Esophagus muscularis mucosa (tissue), 4 donors: ENCODE measurements at regions not wholly inside any gene's neighbourhood (a gene's known extent, or its start where the extent isn't known, plus 50 kb on each side); places are given as distances from the start of the nearest gene placed in this dataset.

Experiments used
- DNase-seq: peaks from one replicate; pipeline ENCODE4 v3.0.0-alpha.2; 2017; ENCODE audit errors: extremely low spot score
- H3K27ac ChIP-seq, 4 donors: fragments of 200-600 bp; sonication (generic); replicated peaks in 1 of 4; 1 replicate in 3 of 4; 2 replicates in 1 of 4; pipeline ENCODE4 v1.5.1; 2016 to 2019; ENCODE audit warnings: mild to moderate bottlenecking in 1 of 4
- H3K27me3 ChIP-seq, 4 donors: fragments of 200-600 bp; sonication (generic); one replicate each; pipeline versions ENCODE4 v1.5.1 to v1.6.0; 2016 to 2019
- H3K36me3 ChIP-seq, 4 donors: fragments of 200-600 bp; sonication (generic); one replicate each; pipeline ENCODE4 v1.5.1; 2016 to 2019
- H3K4me1 ChIP-seq, 4 donors: fragments of 200-600 bp; sonication (generic); one replicate each; pipeline ENCODE4 v1.5.1; 2016 to 2019
- H3K4me3 ChIP-seq, 4 donors: fragments of 200-600 bp; sonication (generic); 1 replicate in 2 of 4; 2 replicates in 2 of 4; pipeline ENCODE4 v1.5.1; 2016 to 2019; ENCODE audit warnings: mild to moderate bottlenecking in 4 of 4, moderate library complexity in 1 of 4
- H3K9me3 ChIP-seq, 4 donors: fragments of 200-600 bp; sonication (generic); 1 replicate in 3 of 4; 2 replicates in 1 of 4; pipeline ENCODE4 v1.5.1; 2016 to 2019
- EP300 ChIP-seq: sonication (generic); formaldehyde crosslinking; IDR thresholded peaks from one replicate; pipeline ENCODE4 v1.6.1; 2017; ENCODE audit warnings: antibody characterized with exemption
- POLR2A ChIP-seq: fragments of 450-650 bp; IDR thresholded peaks from one replicate; pipeline ENCODE4 v1.6.1; 2017; ENCODE audit warnings: antibody characterized with exemption, moderate library complexity, mild to moderate bottlenecking, low read depth
- POLR2AphosphoS5 ChIP-seq, 2 donors: sonication (generic); formaldehyde crosslinking; IDR thresholded peaks; one replicate each; pipeline ENCODE4 v1.6.1; 2017; ENCODE audit warnings: antibody characterized with exemption in 2 of 2
- WGBS: methylation state at CpG from one replicate; pipeline ENCODE4 v1.1.5; 2018; 5-methylcytosine and 5-hydroxymethylcytosine counted together
- intact Hi-C: fragments of 100-400 bp; cut with DNase I; formaldehyde crosslinking; loops from one replicate; pipeline ENCODE4 v1.15.1; 2023
- TF ChIP-seq, protein P1 (sequence below), 3 experiments: fragments of 200-600 bp in 2 of 3; fragments of 450-650 bp in 1 of 3; sonication (generic) in 2 of 3; IDR thresholded peaks; one replicate each; pipeline ENCODE4 v1.5.1; 2017 to 2019; ENCODE audit warnings: antibody characterized with exemption in 3 of 3, mild to moderate bottlenecking in 2 of 3, moderate library complexity in 1 of 3

DNA sequence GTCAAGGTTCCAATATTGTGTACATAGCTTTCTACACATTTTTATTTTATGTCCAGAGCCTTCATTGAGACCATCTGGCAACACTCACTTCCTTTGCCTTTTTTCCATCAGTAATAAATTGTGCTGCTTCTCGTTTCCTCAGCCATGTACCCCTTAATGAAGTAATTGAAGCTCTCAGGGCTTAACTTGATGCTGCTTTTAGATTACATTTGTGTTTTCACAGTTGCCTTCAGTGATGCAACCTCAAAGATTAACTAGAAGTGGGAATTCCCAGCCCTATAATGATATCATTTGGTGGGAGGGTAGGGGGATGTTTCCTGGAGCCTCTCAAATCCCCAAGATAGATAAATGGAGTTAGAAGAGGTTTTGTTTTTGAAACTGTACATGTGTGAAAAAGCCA, 80.2 kb upstream of the KRR1 start:
- WGBS: 43% methylated on average over 1 of the region's 1 CpG
- Histone ChIP-seq H3K36me3 (no peaks in the 10 kb centered on the region), H3K9me3 (no peaks in the 10 kb centered on the region), H3K4me3 (no peak overlapping the region), H3K27me3 (no peaks in the 10 kb centered on the region), H3K4me1 (no peaks in the 10 kb centered on the region), H3K27ac (no peak overlapping the region)
- intact Hi-C loops: no loop called here
- TF ChIP-seq, protein P1, sequence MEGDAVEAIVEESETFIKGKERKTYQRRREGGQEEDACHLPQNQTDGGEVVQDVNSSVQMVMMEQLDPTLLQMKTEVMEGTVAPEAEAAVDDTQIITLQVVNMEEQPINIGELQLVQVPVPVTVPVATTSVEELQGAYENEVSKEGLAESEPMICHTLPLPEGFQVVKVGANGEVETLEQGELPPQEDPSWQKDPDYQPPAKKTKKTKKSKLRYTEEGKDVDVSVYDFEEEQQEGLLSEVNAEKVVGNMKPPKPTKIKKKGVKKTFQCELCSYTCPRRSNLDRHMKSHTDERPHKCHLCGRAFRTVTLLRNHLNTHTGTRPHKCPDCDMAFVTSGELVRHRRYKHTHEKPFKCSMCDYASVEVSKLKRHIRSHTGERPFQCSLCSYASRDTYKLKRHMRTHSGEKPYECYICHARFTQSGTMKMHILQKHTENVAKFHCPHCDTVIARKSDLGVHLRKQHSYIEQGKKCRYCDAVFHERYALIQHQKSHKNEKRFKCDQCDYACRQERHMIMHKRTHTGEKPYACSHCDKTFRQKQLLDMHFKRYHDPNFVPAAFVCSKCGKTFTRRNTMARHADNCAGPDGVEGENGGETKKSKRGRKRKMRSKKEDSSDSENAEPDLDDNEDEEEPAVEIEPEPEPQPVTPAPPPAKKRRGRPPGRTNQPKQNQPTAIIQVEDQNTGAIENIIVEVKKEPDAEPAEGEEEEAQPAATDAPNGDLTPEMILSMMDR (IDR thresholded peaks at IDR 0.05): no peak
- TF ChIP-seq POLR2AphosphoS5 (IDR thresholded peaks at IDR 0.05) (no peak), EP300 (no peak), POLR2A (no peak)
- DNase-seq: no peak

GRCh38 chr12:75589801-75590200, 78.4 kb upstream of the KRR1 start:
- no peak overlapping the region for H3K27ac ChIP-seq
- TF ChIP-seq POLR2A: no peak
- TF ChIP-seq EP300: no peak
- TF ChIP-seq, protein P1 (IDR thresholded peaks at IDR 0.05): no peak
- no peak for TF ChIP-seq POLR2AphosphoS5 (IDR thresholded peaks at IDR 0.05)
- 58% methylated on average over 2 of the region's 2 CpGs for WGBS
- DNase-seq: no peak
- no peak overlapping the region for H3K4me3 ChIP-seq
- no peaks in the 10 kb centered on the region for H3K27me3 ChIP-seq
- H3K36me3 ChIP-seq: no peaks in the 10 kb centered on the region
- intact Hi-C loops: no loop called here
- H3K4me1 ChIP-seq: no peaks in the 10 kb centered on the region
- no peaks in the 10 kb centered on the region for H3K9me3 ChIP-seq

GRCh38 chr12:75587340-75588106, 76.1 kb upstream of the KRR1 start:
- Histone ChIP-seq H3K4me1 (no peaks in the 10 kb centered on the region), H3K27me3 (no peaks in the 10 kb centered on the region), H3K27ac (no peak overlapping the region), H3K36me3 (no peaks in the 10 kb centered on the region), H3K9me3 (no peaks in the 10 kb centered on the region), H3K4me3 (no peak overlapping the region)
- intact Hi-C loops: no loop called here
- WGBS: 88% methylated on average over 4 of the region's 4 CpGs
- no peak for TF ChIP-seq POLR2A
- TF ChIP-seq, protein P1 (IDR thresholded peaks at IDR 0.05): no peak
- TF ChIP-seq EP300: no peak
- TF ChIP-seq POLR2AphosphoS5 (IDR thresholded peaks at IDR 0.05): no peak
- DNase-seq: no peak

- Histone ChIP-seq H3K9me3 (no peaks in the 10 kb centered on the region), H3K4me3 (no peak overlapping the region), H3K27ac (no peak overlapping the region), H3K36me3 (no peaks in the 10 kb centered on the region), H3K4me1 (no peaks in the 10 kb centered on the region), H3K27me3 (no peaks in the 10 kb centered on the region)
- intact Hi-C loops: no loop called here
- WGBS: 76% methylated on average over 4 of the region's 4 CpGs
- no peak for TF ChIP-seq EP300
- no peak for DNase-seq
Measured at GRCh38 chr12:75585330-75585729, 73.9 kb upstream of the KRR1 start.

DNA sequence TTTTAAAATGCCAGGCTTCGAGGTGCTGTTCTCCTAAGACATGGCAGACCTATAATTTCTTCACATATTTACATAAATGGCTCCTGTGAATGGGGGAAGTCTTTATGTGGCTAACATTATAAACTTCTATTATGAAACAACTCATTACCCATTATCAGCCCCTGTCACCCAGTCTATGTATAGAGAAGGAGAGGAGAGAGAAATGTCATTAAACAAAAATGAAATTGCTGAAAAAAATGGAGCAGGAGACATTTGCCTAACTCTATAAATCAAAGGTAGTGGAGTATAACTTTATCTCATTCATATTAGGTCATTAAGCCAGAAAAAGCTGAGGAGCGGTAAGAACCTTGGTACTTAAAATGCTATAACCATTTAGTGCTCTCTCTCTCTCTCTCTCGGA, 71.9 kb upstream of the KRR1 start:
- 88% methylated on average over 3 of the region's 3 CpGs for whole genome bisulfite sequencing
- Histone ChIP-seq H3K4me3 (no peak overlapping the region), H3K27ac (no peak overlapping the region), H3K36me3 (no peaks in the 10 kb centered on the region), H3K27me3 (no peaks in the 10 kb centered on the region), H3K9me3 (no peaks in the 10 kb centered on the region), H3K4me1 (no peaks in the 10 kb centered on the region)
- intact Hi-C loops: no loop called here
- TF ChIP-seq POLR2A (no peak), EP300 (no peak), POLR2AphosphoS5 (IDR thresholded peaks at IDR 0.05) (no peak)
- TF ChIP-seq, protein P1 (IDR thresholded peaks at IDR 0.05): no peak
- DNase-seq: no peak
